IMR-90 (cell line): ENCODE measurements at regions not wholly inside any gene's neighbourhood (a gene's known extent, or its start where the extent isn't known, plus 50 kb on each side); places are given as distances from the start of the nearest gene placed in this dataset.

ENCODE experiments used
- ATAC-seq: fragments of 200-7000 bp; cut with Tn5 transposase; 2 replicates; pipeline ENCODE4 v1.9.1; 2020; ENCODE audit warnings: low read depth, mild to moderate bottlenecking, moderate library complexity
- BruUV-seq: library from RNA; stranded (reverse); fragments of 400-500 nt; replicated peaks from 2 replicates; lab custom pipeline; 2021; lab: Mats Ljungman, UMichigan
- CTCF ChIA-PET: fragments of 300-600 bp; formaldehyde crosslinking; extraction: SDS; loops from one replicate; lab custom pipeline; 2021; ENCODE audit warnings: antibody characterized with exemption; lab: Yijun Ruan, JAX
- POLR2A ChIA-PET: fragments of 300-600 bp; sonication (Branson Sonifier 250); formaldehyde crosslinking; loops from one replicate; lab custom pipeline; 2022; ENCODE audit warnings: antibody characterized with exemption; ENCODE audit not compliant: unreplicated experiment; lab: Charles Lee
- DNase-seq: peaks from one replicate; pipeline ENCODE4 v3.0.0; 2013
- H2AFZ ChIP-seq: replicated peaks from 2 replicates; pipeline ENCODE3; 2013; ENCODE audit warnings: low read length, mild to moderate bottlenecking; ENCODE audit not compliant: poor library complexity
- H2AK5ac ChIP-seq: 2 replicates; pipeline ENCODE4 v1.6.1; 2013; ENCODE audit warnings: low read depth, low read length, inconsistent platforms
- H2AK9ac ChIP-seq: replicated peaks from 2 replicates; pipeline ENCODE3; 2013; ENCODE audit warnings: mild to moderate bottlenecking, low read depth, low read length, moderate library complexity; ENCODE audit not compliant: poor library complexity
- H2BK120ac ChIP-seq: 2 replicates; pipeline ENCODE4 v1.6.1; 2013; ENCODE audit warnings: low read depth, low read length, inconsistent platforms
- H2BK15ac ChIP-seq: 3 replicates; pipeline ENCODE4 v1.6.1; 2013; ENCODE audit warnings: low read depth, low read length, inconsistent platforms
- H2BK20ac ChIP-seq: 2 replicates; pipeline ENCODE4 v1.6.1; 2013; ENCODE audit warnings: low read depth, mild to moderate bottlenecking, inconsistent platforms, low read length, moderate library complexity
- H2BK5ac ChIP-seq: 2 replicates; pipeline ENCODE4 v1.6.1; 2013; ENCODE audit warnings: mild to moderate bottlenecking, low read depth, low read length, inconsistent platforms; ENCODE audit not compliant: poor library complexity, severe bottlenecking
- H3K14ac ChIP-seq: replicated peaks from 2 replicates; pipeline ENCODE4 v1.6.1; 2013; ENCODE audit warnings: low read depth, low read length, inconsistent platforms
- H3K18ac ChIP-seq: 2 replicates; pipeline ENCODE4 v1.6.1; 2013; ENCODE audit warnings: low read depth, low read length, control low read depth
- H3K23ac ChIP-seq: 2 replicates; pipeline ENCODE4 v1.6.1; 2013; ENCODE audit warnings: low read depth, low read length, inconsistent platforms
- H3K27ac ChIP-seq: 2 replicates; pipeline ENCODE4 v1.5.1; 2013; ENCODE audit warnings: mild to moderate bottlenecking, control low read depth, low read length; ENCODE audit not compliant: insufficient read depth
- H3K27me3 ChIP-seq: 2 replicates; pipeline ENCODE4 v1.6.1; 2013; ENCODE audit warnings: low read length; ENCODE audit not compliant: control insufficient read depth, insufficient read depth
- H3K36me3 ChIP-seq: 2 replicates; pipeline ENCODE4 v1.6.1; 2013; ENCODE audit warnings: low read length, mixed read lengths; ENCODE audit not compliant: control insufficient read depth, insufficient read depth
- H3K4ac ChIP-seq: 2 replicates; pipeline ENCODE4 v1.6.1; 2013; ENCODE audit warnings: low read depth, low read length, inconsistent platforms
- H3K4me1 ChIP-seq: 2 replicates; pipeline ENCODE4 v1.6.1; 2013; ENCODE audit warnings: low read length, mixed read lengths; ENCODE audit not compliant: control insufficient read depth, insufficient read depth
- H3K4me2 ChIP-seq: 2 replicates; pipeline ENCODE4 v1.6.1; 2013; ENCODE audit warnings: low read depth, mild to moderate bottlenecking, control low read depth, low read length, moderate library complexity
- H3K4me3 ChIP-seq: 2 replicates; pipeline ENCODE4 v1.5.1; 2013; ENCODE audit warnings: low read depth, mild to moderate bottlenecking, control low read depth, low read length, moderate library complexity; ENCODE audit not compliant: insufficient read depth
- H3K56ac ChIP-seq: 2 replicates; pipeline ENCODE4 v1.6.1; 2013; ENCODE audit warnings: low read length, inconsistent platforms; ENCODE audit not compliant: insufficient read depth; ENCODE audit errors: extremely low read depth
- H3K79me1 ChIP-seq, 2 experiments: 2 replicates each; pipeline ENCODE4 v1.6.1; 2013; ENCODE audit warnings: low read length in 2 of 2, inconsistent platforms in 1 of 2, low read depth in 1 of 2
- H3K9ac ChIP-seq: 2 replicates; pipeline ENCODE4 v1.6.1; 2013; ENCODE audit warnings: low read depth, low read length, control low read depth
- H3K9me1 ChIP-seq: 2 replicates; pipeline ENCODE4 v1.6.1; 2013; ENCODE audit warnings: low read length, inconsistent platforms; ENCODE audit not compliant: insufficient read depth
- H3K9me3 ChIP-seq: 2 replicates; pipeline ENCODE4 v1.6.1; 2013; ENCODE audit warnings: low read length; ENCODE audit not compliant: control insufficient read depth, insufficient read depth
- H4K20me1 ChIP-seq: 2 replicates; pipeline ENCODE4 v1.6.1; 2013; ENCODE audit warnings: low read length, inconsistent platforms; ENCODE audit not compliant: insufficient read depth
- H4K5ac ChIP-seq: 2 replicates; pipeline ENCODE4 v1.6.1; 2013; ENCODE audit warnings: mild to moderate bottlenecking, low read depth, low read length, control low read depth
- H4K8ac ChIP-seq, 2 experiments: 2 replicates each; pipeline ENCODE4 v1.6.1; 2013; ENCODE audit warnings: low read depth in 2 of 2, low read length in 2 of 2, control low read depth in 1 of 2, inconsistent platforms in 1 of 2
- H4K91ac ChIP-seq: 2 replicates; pipeline ENCODE4 v1.6.1; 2013; ENCODE audit warnings: low read depth, low read length, inconsistent platforms; ENCODE audit not compliant: insufficient read depth
- CEBPB ChIP-seq: IDR thresholded peaks from 2 replicates; pipeline ENCODE4 v1.6.1; 2012; ENCODE audit warnings: low read depth, low read length, improper control_type of control experiment
- ELK1 ChIP-seq: fragments of 150-350 bp; IDR thresholded peaks from 2 replicates; pipeline ENCODE4 v1.6.1; 2016; ENCODE audit warnings: low read depth, mild to moderate bottlenecking, low read length, moderate library complexity, borderline replicate concordance
- MAFK ChIP-seq: IDR thresholded peaks from 2 replicates; pipeline ENCODE4 v1.6.1; 2012; ENCODE audit warnings: low read depth, low read length, improper control_type of control experiment
- MAZ ChIP-seq: IDR thresholded peaks from 2 replicates; pipeline ENCODE4 v1.6.1; 2012; ENCODE audit warnings: low read depth, mild to moderate bottlenecking, low read length, improper control_type of control experiment, moderate library complexity, borderline replicate concordance
- MXI1 ChIP-seq: IDR thresholded peaks from 2 replicates; pipeline ENCODE4 v1.6.1; 2012; ENCODE audit warnings: low read depth, mild to moderate bottlenecking, low read length, moderate library complexity, borderline replicate concordance
- POLR2A ChIP-seq: IDR thresholded peaks from 2 replicates; pipeline ENCODE4 v1.6.1; 2012; ENCODE audit warnings: mild to moderate bottlenecking, low read depth, low read length
- WGBS, 2 experiments: methylation state at CpG; one replicate each; pipeline versions ENCODE4 v1.1.5 to v1.1.7; 2013; ENCODE audit warnings: missing lambda C conversion rate in 2 of 2; ENCODE audit not compliant: insufficient read length in 1 of 2; ENCODE audit errors: extremely low coverage in 2 of 2; 5-methylcytosine and 5-hydroxymethylcytosine counted together
- dilution Hi-C: fragments of 300-500 bp; cut with HindIII; formaldehyde crosslinking; loops from one replicate; pipeline ENCODE4 v1.14.3; 2018; ENCODE audit warnings: low sequenced_read_pairs; ENCODE audit not compliant: unreplicated experiment
- in situ Hi-C: fragments of 300-500 bp; cut with MboI; formaldehyde crosslinking; loops from 3 replicates; pipeline ENCODE4 v1.14.3; 2019; ENCODE audit warnings: low sequenced_read_pairs, inconsistent platforms, mixed read lengths
- intact Hi-C: fragments of 100-400 bp; cut with micrococcal nuclease; formaldehyde crosslinking; loops from 2 replicates; pipeline ENCODE4 v1.10.0; 2022

DNA sequence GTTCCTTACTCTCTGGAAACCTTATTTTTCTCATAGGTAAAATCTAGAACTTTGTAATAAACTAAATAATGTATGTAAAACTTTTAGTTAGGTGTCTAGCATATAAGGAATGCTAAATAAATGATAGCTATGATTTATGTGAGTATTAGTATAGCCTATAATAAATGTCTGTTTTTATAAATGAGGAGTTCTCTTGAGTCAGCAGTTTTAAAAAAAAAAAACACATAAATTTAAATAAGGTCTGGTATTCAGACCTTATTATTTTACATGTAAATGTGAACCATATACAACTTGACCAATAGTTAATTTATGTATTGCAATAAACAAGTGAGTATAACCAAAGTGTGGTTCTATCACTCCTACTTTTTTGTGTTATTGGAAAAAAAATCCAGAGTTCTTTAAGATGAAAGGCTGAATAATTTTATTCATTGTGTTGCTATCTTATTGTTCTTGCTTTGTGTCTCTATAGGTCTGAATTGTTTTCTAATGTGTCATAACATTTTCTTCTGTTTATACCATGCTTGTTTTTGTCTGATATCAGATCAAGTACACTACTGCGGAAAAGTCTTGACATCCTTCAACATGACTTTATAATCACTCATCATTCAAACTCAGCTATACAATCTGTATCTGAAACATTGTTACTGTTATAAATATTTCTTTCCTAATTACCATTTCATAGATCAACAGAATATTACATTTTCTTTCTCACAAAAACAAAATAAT lies 115.7 kb downstream of the RASSF9 start:
- H3K56ac ChIP-seq, result no peak overlapping the region
- no peak overlapping the region for H2BK120ac ChIP-seq
- no peak overlapping the region for H3K4ac ChIP-seq
- no peak overlapping the region for H2AFZ ChIP-seq
- H3K18ac ChIP-seq, result no peak overlapping the region
- no peak overlapping the region for H3K27ac ChIP-seq
- no peak overlapping the region for H4K8ac ChIP-seq
- no peak overlapping the region for H4K5ac ChIP-seq
- no peak overlapping the region for H3K4me3 ChIP-seq
- H3K4me1 ChIP-seq, result no peaks in the 10 kb centered on the region
- DNase-seq (no peak), ATAC-seq (no peak)
- no peaks in the 10 kb centered on the region for H3K27me3 ChIP-seq
- intact Hi-C loops (no loop called here), in situ Hi-C loops (no loop called here), dilution Hi-C loops (no loop called here)
- H2AK5ac ChIP-seq, result no peak overlapping the region
- H2AK9ac ChIP-seq, result no peak overlapping the region
- no peak overlapping the region for H3K14ac ChIP-seq
- H3K23ac ChIP-seq, result no peak overlapping the region
- H3K9me1 ChIP-seq, result no peaks in the 10 kb centered on the region
- H3K4me2 ChIP-seq, result no peak overlapping the region
- TF ChIP-seq MAFK, result peak; percentile 73
- no peak for TF ChIP-seq CEBPB
- no peak for TF ChIP-seq ELK1
- TF ChIP-seq MXI1, result no peak
- TF ChIP-seq POLR2A, result no peak
- no peak for TF ChIP-seq MAZ
- BruUV-seq, result no TSS peak
- no peak overlapping the region for H2BK15ac ChIP-seq
- no peaks in the 10 kb centered on the region for H4K20me1 ChIP-seq
- ChIA-PET CTCF (no interaction called here), POLR2A (no interaction called here)
- no peaks in the 10 kb centered on the region for H3K9me3 ChIP-seq
- no peak overlapping the region for H3K9ac ChIP-seq
- H3K36me3 ChIP-seq, result no peaks in the 10 kb centered on the region
- no peak overlapping the region for H4K91ac ChIP-seq
- no peak overlapping the region for H2BK20ac ChIP-seq
- no peak overlapping the region for H2BK5ac ChIP-seq
- no CpG with 5 or more reads among the region's 1 CpG for WGBS, 2 experiments
- no peaks in the 10 kb centered on the region for H3K79me1 ChIP-seq
